Heart right ventricle (tissue), 16 donors: ENCODE measurements at regions not wholly inside any gene's neighbourhood (a gene's known extent, or its start where the extent isn't known, plus 50 kb on each side); places are given as distances from the start of the nearest gene placed in this dataset.

Experiments used
- ATAC-seq, 8 donors: fragments of 200-7000 bp; cut with Tn5 transposase; one replicate each; pipeline ENCODE4 v1.9.1; 2020; ENCODE audit warnings: mild to moderate bottlenecking in 8 of 8, moderate library complexity in 8 of 8, moderate number of reproducible peaks in 1 of 8
- DNase-seq, 2 donors: peaks; one replicate each; pipeline ENCODE4 v3.0.0-alpha.2; 2020
- H3K27ac ChIP-seq, 10 donors: fragments of 200-600 bp; sonication (generic) in 2 of 10; one replicate each; pipeline versions ENCODE4 v1.5.0 to v1.8.0; 2020 to 2022; ENCODE audit warnings: mild to moderate bottlenecking in 3 of 10
- H3K27me3 ChIP-seq, 7 donors: fragments of 200-600 bp; one replicate each; pipeline ENCODE4 v1.8.0; 2021 to 2022; ENCODE audit warnings: mild to moderate bottlenecking in 2 of 7
- H3K36me3 ChIP-seq, 9 donors: fragments of 200-600 bp; sonication (generic) in 1 of 9; one replicate each; pipeline versions ENCODE4 v1.5.0 to v1.8.0; 2020 to 2022; ENCODE audit warnings: mild to moderate bottlenecking in 2 of 9
- H3K4me1 ChIP-seq, 9 donors: fragments of 200-600 bp; sonication (generic) in 1 of 9; one replicate each; pipeline versions ENCODE4 v1.5.0 to v1.8.0; 2020 to 2022; ENCODE audit warnings: mild to moderate bottlenecking in 4 of 9
- H3K4me3 ChIP-seq, 10 donors: fragments of 200-600 bp; sonication (generic) in 2 of 10; one replicate each; pipeline versions ENCODE4 v1.5.0 to v1.8.0; 2020 to 2022; ENCODE audit warnings: mild to moderate bottlenecking in 7 of 10, moderate library complexity in 2 of 10
- H3K9me3 ChIP-seq, 11 donors: fragments of 200-600 bp in 10 of 11; sonication (generic) in 2 of 11; one replicate each; pipeline versions ENCODE4 v1.5.0 to v1.8.0; 2013 to 2022; ENCODE audit warnings: mild to moderate bottlenecking in 2 of 11, control low read depth in 1 of 11, moderate library complexity in 1 of 11
- CTCF ChIP-seq, 9 donors: fragments of 200-600 bp; sonication (generic) in 2 of 9; IDR thresholded peaks; one replicate each; pipeline versions ENCODE4 v1.5.0 to v1.8.0; 2021 to 2022; ENCODE audit warnings: antibody characterized with exemption in 9 of 9, mild to moderate bottlenecking in 5 of 9, moderate library complexity in 1 of 9
- WGBS, 2 donors: extraction: QIAGEN DNeasy Blood & Tissue Kit; methylation state at CpG; one replicate each; pipeline ENCODE4 v1.1.7; 2013; ENCODE audit warnings: inconsistent platforms in 1 of 2; 5-methylcytosine and 5-hydroxymethylcytosine counted together
- intact Hi-C, 10 donors: fragments of 100-400 bp; cut with DNase I; formaldehyde crosslinking; loops; one replicate each; pipeline versions ENCODE4 v1.11.1 to v1.14.2; 2022
- donor health status: Arrhythmogenic right ventricular cardiomyopathy.
- donor health status: ischemic (EF 13 %, LVEDD 7.1; RV severe dilation, severe dysfunction).
- donor health status: healthy with polysubstance abuse.
- donor health status: DM: no; HTN: yes; CAD: no.
- donor health status: DM: no; HTN: no; CAD: no.
- donor health status: ischemic (EF 25% LVEDD 6.9; RV normal size, moderate dysfunction).
- donor health status: ischemic (EF 25% LVEDD 5.7; RV mildly dilated, moderate dysfunction).
- donor health status: healthy.
- donor health status: DM: yes; HTN: yes; CAD: no.
- donor health status: Ischemic cardiomyopathy.
- donor health status: ischemic (EF 35%, LVEDD 5.7; RV mildly dilated, moderate dysfunction).
- donor health status: nonischemic (EF 11% LVEDD 7.7; RV severe dilation, severe dysfunction).
- donor health status: DM: yes; HTN: yes; CAD: no.
- donor health status: PGD.
- donor health status: ischemic (EF 29% LVEDD 5.4; RV normal size, mild dysfunction).
- donor health status: nonischemic (EF 23%, LVEDD 6.1; RV moderate dilation, normal function).

GRCh38 chr6:21902628-21903169 is 309.1 kb downstream of the SOX4 start:
- intact Hi-C loops, result no loop called here

GRCh38 chr6:21905531-21905930 is 312.0 kb downstream of the SOX4 start:
- Histone ChIP-seq H3K27me3 (no peaks in the 10 kb centered on the region), H3K27ac (no peak overlapping the region), H3K9me3 (no peaks in the 10 kb centered on the region), H3K36me3 (peaks cover 0 to 6% (median 0%) of the 10 kb centered on the region in 9 donors), H3K4me1 (no peaks in the 10 kb centered on the region), H3K4me3 (no peak overlapping the region)
- DNase-seq (no peak), ATAC-seq (no peak)
- intact Hi-C loops, result loop anchor here in 1 of 10 donors (5.0 kb wide), 1 partner anchor 1947 kb away; no protein-coding TSS in a partner anchor
- no peak for TF ChIP-seq CTCF (IDR thresholded peaks at IDR 0.05)
- WGBS, 2 donors, result 83 to 85% methylated on average over 2 of the region's 2 CpGs

More at GRCh38 chr6:21902628-21903169, 309.1 kb downstream of the SOX4 start:
- H3K9me3 ChIP-seq, result no peaks in the 10 kb centered on the region
- WGBS, 2 donors, result 84 to 92% methylated on average over 7 of the region's 7 CpGs
- no peak overlapping the region for H3K4me3 ChIP-seq
- no peak for ATAC-seq
- DNase-seq, result no peak
- H3K27ac ChIP-seq, result no peak overlapping the region
- TF ChIP-seq CTCF (IDR thresholded peaks at IDR 0.05), result no peak
- H3K4me1 ChIP-seq, result no peaks in the 10 kb centered on the region
- no peaks in the 10 kb centered on the region for H3K27me3 ChIP-seq
- no peaks in the 10 kb centered on the region for H3K36me3 ChIP-seq

GRCh38 chr6:21906826-21907225 is 313.3 kb downstream of the SOX4 start:
- no peak for TF ChIP-seq CTCF (IDR thresholded peaks at IDR 0.05)
- intact Hi-C loops, result loop anchor here in 1 of 10 donors (5.0 kb wide), 1 partner anchor 1945 kb away; no protein-coding TSS in a partner anchor
- no peak overlapping the region for H3K4me3 ChIP-seq
- DNase-seq (no peak), ATAC-seq (no peak)
- H3K27me3 ChIP-seq, result no peaks in the 10 kb centered on the region
- H3K9me3 ChIP-seq, result no peaks in the 10 kb centered on the region
- H3K36me3 ChIP-seq, result peaks cover 0 to 6% (median 0%) of the 10 kb centered on the region in 9 donors
- H3K27ac ChIP-seq, result no peak overlapping the region
- H3K4me1 ChIP-seq, result no peaks in the 10 kb centered on the region

GRCh38 chr6:21907291-21907690 is 313.7 kb downstream of the SOX4 start:
- peaks cover 0 to 6% (median 0%) of the 10 kb centered on the region in 9 donors for H3K36me3 ChIP-seq
- no peak overlapping the region for H3K27ac ChIP-seq
- no peaks in the 10 kb centered on the region for H3K27me3 ChIP-seq
- WGBS, 2 donors, result 88 to 92% methylated on average over 4 of the region's 4 CpGs
- no peak for TF ChIP-seq CTCF (IDR thresholded peaks at IDR 0.05)
- DNase-seq (no peak), ATAC-seq (no peak)
- intact Hi-C loops, result loop anchor here in 1 of 10 donors (5.0 kb wide), 1 partner anchor 1945 kb away; no protein-coding TSS in a partner anchor
- H3K4me1 ChIP-seq, result peaks cover 0 to 3% (median 0%) of the 10 kb centered on the region in 9 donors
- no peaks in the 10 kb centered on the region for H3K9me3 ChIP-seq
- H3K4me3 ChIP-seq, result no peak overlapping the region
